Chondrocyte (in vitro differentiated cells): ENCODE measurements at regions not wholly inside any gene's neighbourhood (a gene's known extent, or its start where the extent isn't known, plus 50 kb on each side); places are given as distances from the start of the nearest gene placed in this dataset.

Experiments used
- DNase-seq: peaks from one replicate; pipeline ENCODE4 v3.0.0; 2021; ENCODE audit warnings: mixed read lengths, low spot score
- H3K27ac Mint-ChIP-seq: one replicate; pipeline ENCODE4 v1.8.0; 2021; ENCODE audit warnings: mild to moderate bottlenecking, moderate library complexity, mixed read lengths; ENCODE audit not compliant: unreplicated experiment
- H3K27me3 Mint-ChIP-seq: 2 replicates; pipeline ENCODE4 v1.8.0; 2021; ENCODE audit warnings: low read depth, mixed read lengths
- H3K36me3 Mint-ChIP-seq: 2 replicates; pipeline ENCODE4 v1.8.0; 2021; ENCODE audit warnings: low read depth, mixed read lengths
- H3K4me1 Mint-ChIP-seq: 2 replicates; pipeline ENCODE4 v1.8.0; 2021; ENCODE audit warnings: low read depth, mild to moderate bottlenecking, mixed read lengths
- H3K4me3 Mint-ChIP-seq: one replicate; pipeline ENCODE4 v1.8.0; 2021; ENCODE audit warnings: mild to moderate bottlenecking, moderate library complexity, mixed read lengths; ENCODE audit not compliant: unreplicated experiment
- H3K9me3 Mint-ChIP-seq: 2 replicates; pipeline ENCODE4 v1.8.0; 2021; ENCODE audit warnings: low read depth, mixed read lengths
- CTCF ChIP-seq: fragments of 200-600 bp; sonication (generic); IDR thresholded peaks from 2 replicates; pipeline ENCODE4 v1.5.0; 2021; ENCODE audit warnings: antibody characterized with exemption, mild to moderate bottlenecking, moderate library complexity

- Mint-ChIP-seq H3K4me1 (no peaks in the 10 kb centered on the region), H3K27ac (no peak overlapping the region), H3K27me3 (peaks cover 44% of the 10 kb centered on the region), H3K4me3 (no peak overlapping the region), H3K9me3 (no peaks in the 10 kb centered on the region), H3K36me3 (no peaks in the 10 kb centered on the region)
- no peak for DNase-seq
- TF ChIP-seq CTCF = no peak
Observed at GRCh38 chr10:71031026-71031425, 142.7 kb upstream of the PCBD1 start.

GRCh38 chr10:71031603-71032002 lies 143.2 kb upstream of the PCBD1 start:
- DNase-seq = no peak
- Mint-ChIP-seq H3K9me3 (no peaks in the 10 kb centered on the region), H3K36me3 (no peaks in the 10 kb centered on the region), H3K4me3 (no peak overlapping the region), H3K27me3 (peaks cover 41% of the 10 kb centered on the region), H3K4me1 (no peaks in the 10 kb centered on the region), H3K27ac (no peak overlapping the region)
- no peak for TF ChIP-seq CTCF

- Mint-ChIP-seq H3K9me3 (no peaks in the 10 kb centered on the region), H3K36me3 (no peaks in the 10 kb centered on the region), H3K4me3 (no peak overlapping the region), H3K27ac (no peak overlapping the region), H3K4me1 (no peaks in the 10 kb centered on the region), H3K27me3 (peaks cover 36% of the 10 kb centered on the region)
- TF ChIP-seq CTCF = no peak
- no peak for DNase-seq
Observed at GRCh38 chr10:71032887-71033286, 144.5 kb upstream of the PCBD1 start.

DNA sequence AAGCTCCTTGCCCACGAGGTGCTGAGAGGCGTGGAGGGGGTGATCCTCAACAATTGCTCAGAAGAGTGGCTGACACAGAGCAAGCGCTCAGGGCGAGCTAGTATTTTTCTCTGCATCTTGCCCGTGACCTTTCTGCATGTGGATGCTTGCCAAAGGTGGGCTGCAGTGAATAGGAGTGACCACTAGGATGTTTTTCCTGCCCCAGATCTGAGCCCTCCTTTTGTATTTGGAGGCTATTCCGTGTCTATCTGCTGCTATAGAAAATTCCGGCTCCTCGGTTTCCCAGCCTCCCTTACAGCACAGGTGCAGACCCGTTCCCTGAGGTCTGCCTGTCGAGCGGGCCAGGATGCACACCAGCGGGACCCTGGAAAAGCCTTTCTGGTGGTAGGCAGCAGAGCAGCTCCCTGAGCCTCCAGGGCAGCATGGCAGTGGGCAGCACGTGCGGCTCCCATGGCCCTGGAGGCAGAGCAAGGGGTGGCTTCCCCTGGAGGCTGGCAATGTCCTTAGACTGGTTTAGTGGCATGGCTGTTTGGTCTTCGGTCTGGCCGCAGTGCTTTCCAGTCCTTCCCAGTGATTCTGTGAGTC lies 145.1 kb upstream of the PCBD1 start:
- Mint-ChIP-seq H3K27ac (no peak overlapping the region), H3K27me3 (peaks cover 36% of the 10 kb centered on the region), H3K9me3 (no peaks in the 10 kb centered on the region), H3K4me1 (no peaks in the 10 kb centered on the region), H3K4me3 (no peak overlapping the region), H3K36me3 (no peaks in the 10 kb centered on the region)
- peak; percentile 8 for TF ChIP-seq CTCF
- DNase-seq = no peak

- no peak for TF ChIP-seq CTCF
- no peak overlapping the region for H3K4me3 Mint-ChIP-seq
- no peaks in the 10 kb centered on the region for H3K4me1 Mint-ChIP-seq
- no peak overlapping the region for H3K27ac Mint-ChIP-seq
- H3K27me3 Mint-ChIP-seq = peaks cover 34% of the 10 kb centered on the region
- H3K9me3 Mint-ChIP-seq = no peaks in the 10 kb centered on the region
- no peaks in the 10 kb centered on the region for H3K36me3 Mint-ChIP-seq
- no peak for DNase-seq
Observed at GRCh38 chr10:71035511-71036296, 147.3 kb upstream of the PCBD1 start.
